GM12891 (cell line): ENCODE measurements at regions not wholly inside any gene's neighbourhood (a gene's known extent, or its start where the extent isn't known, plus 50 kb on each side); places are given as distances from the start of the nearest gene placed in this dataset.
"Not testable (repeated sequence)": the region's sequence is repeated elsewhere in the genome, so short reads cannot be mapped to it uniquely, and the experiment has no call there.

Experiments used
- POLR2A ChIP-seq: IDR thresholded peaks from 2 replicates; pipeline ENCODE4 v1.6.1; 2011; ENCODE audit warnings: low read depth, low read length, control low read depth
- SPI1 ChIP-seq: IDR thresholded peaks from 2 replicates; pipeline ENCODE4 v1.6.1; 2011; ENCODE audit warnings: low read depth, low read length, control low read depth

DNA sequence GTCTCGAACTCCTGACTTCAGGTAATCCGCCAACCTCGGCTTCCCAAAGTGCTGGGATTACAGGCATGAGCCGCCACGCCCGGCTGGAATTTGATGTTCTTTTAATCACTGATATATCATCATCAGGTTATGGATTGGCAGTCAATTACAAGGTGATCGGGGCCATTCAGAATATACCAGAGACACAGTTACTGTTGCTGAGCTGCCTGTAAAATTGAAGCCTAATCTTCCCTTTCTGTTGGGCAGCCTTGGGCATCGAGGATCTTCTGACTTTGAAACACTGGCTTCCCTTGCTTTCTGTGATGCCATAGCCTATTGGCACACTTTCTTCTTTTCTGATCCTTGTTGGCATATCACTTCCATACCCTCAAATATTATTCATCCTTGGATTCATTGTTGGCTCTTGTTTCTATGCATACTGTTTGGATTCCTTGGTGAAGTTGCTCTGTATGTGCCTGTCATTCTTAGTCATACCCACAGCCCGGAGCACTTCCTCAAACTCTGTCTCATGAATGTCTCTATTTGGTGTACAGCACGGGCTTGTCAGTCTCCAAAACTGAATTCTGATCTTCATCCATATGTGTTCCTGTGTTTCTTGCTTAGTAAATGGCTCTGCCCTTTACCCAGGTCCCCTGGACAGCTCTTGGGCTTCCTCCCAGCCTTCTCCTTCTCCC lies 85.6 kb upstream of the CRYM start:
- peak; percentile 83 for TF ChIP-seq SPI1
- not testable (repeated sequence) for TF ChIP-seq POLR2A
